Pancreas (tissue), 10 donors: ENCODE measurements at regions not wholly inside any gene's neighbourhood (a gene's known extent, or its start where the extent isn't known, plus 50 kb on each side); places are given as distances from the start of the nearest gene placed in this dataset.

Experiments used
- ATAC-seq, 4 donors: fragments of 200-7000 bp; cut with Tn5 transposase; one replicate each; pipeline versions ENCODE4 v1.8.0 to v1.9.1; 2020; ENCODE audit warnings: mild to moderate bottlenecking in 4 of 4, moderate library complexity in 4 of 4
- DNase-seq, 6 donors: peaks; one replicate each; pipeline ENCODE4 v3.0.0-alpha.2; 2020
- FAIRE-seq: peaks from 2 replicates; lab custom pipeline; 2012; peaks lifted over from hg19 to GRCh38; lab: Jason Lieb, UNC
- H3K27ac ChIP-seq, 4 donors: fragments of 200-600 bp; sonication (generic); 1 replicate in 3 of 4; 2 replicates in 1 of 4; pipeline versions ENCODE4 v1.5.0 to v1.8.0; 2020
- H3K27me3 ChIP-seq, 4 donors: fragments of 200-600 bp; one replicate each; pipeline ENCODE4 v1.8.0; 2021
- H3K36me3 ChIP-seq, 3 donors: fragments of 200-600 bp; sonication (generic) in 1 of 3; one replicate each; pipeline versions ENCODE4 v1.5.0 to v1.8.0; 2020 to 2021
- H3K4me1 ChIP-seq, 3 donors: fragments of 200-600 bp; one replicate each; pipeline ENCODE4 v1.8.0; 2021
- H3K4me3 ChIP-seq, 4 donors: fragments of 200-600 bp; sonication (generic) in 2 of 4; one replicate each; pipeline versions ENCODE4 v1.5.0 to v1.8.0; 2020 to 2021
- H3K9me3 ChIP-seq, 4 donors: fragments of 200-600 bp; one replicate each; pipeline ENCODE4 v1.8.0; 2021
- WGBS, 2 donors: extraction: QIAGEN DNeasy Blood & Tissue Kit; methylation state at CpG; one replicate each; pipeline ENCODE4 v1.1.7; 2013; 5-methylcytosine and 5-hydroxymethylcytosine counted together
- intact Hi-C, 3 donors: fragments of 100-400 bp; cut with DNase I; formaldehyde crosslinking; loops; one replicate each; pipeline versions ENCODE4 v1.11.1 to v1.14.2; 2022
- TF ChIP-seq, protein P1 (sequence below), 4 donors: fragments of 200-600 bp; sonication (generic) in 3 of 4; IDR thresholded peaks; one replicate each; pipeline versions ENCODE4 v1.5.0 to v1.8.0; 2021; ENCODE audit warnings: antibody characterized with exemption in 4 of 4
- donor health status: healthy with polysubstance abuse.
- donor health status: DM: no; HTN: no; CAD: no; lungs with moderate emphysema.
- donor health status: DM: no; HTN: no; CAD: no.
- donor health status: control.
- donor health status: control.
- donor health status: Bipolar disorder and iron deficiency.
- donor health status: DM: yes; HTN: yes; CAD: no.
- donor health status: DM: no; HTN: no; CAD: no.
- donor health status: DM: no; HTN: no; CAD: no.
- donor health status: DM: yes; HTN: yes; CAD: no.

DNA sequence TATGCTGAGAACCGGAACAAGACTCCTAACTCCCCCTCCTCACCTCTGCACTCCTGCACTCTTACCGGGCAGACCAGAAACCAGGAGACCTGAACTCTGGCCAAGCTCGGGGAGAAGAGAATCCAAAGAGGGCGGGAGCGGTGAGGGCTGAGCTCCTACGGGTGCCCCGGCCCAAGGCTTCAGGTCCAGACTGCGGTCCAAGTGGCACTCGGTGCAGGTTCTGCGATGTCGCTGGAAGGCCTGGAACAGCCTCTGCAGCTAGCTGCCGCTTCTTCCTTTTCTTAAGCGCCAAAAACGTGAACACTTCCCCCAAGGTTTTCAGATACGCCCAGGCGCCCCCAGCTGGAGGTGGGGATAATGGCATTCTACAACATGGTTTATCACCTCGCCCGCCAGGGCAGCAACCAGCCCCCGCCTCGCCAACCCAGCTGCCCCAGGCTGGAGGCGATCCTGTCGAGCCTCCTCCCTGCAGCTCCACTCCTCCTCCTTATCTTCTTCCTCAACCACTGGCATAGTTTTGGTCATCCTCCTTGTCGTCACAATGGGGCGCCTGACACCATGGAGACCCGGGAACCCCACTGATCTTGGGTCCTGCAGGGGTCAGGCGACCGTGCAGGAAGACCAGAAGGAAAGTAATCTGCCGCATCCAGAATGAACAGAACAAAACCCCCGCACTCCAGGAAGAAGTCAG, 1735.9 kb downstream of the TP53TG3F start:
- intact Hi-C loops = no loop called here
- TF ChIP-seq, protein P1, sequence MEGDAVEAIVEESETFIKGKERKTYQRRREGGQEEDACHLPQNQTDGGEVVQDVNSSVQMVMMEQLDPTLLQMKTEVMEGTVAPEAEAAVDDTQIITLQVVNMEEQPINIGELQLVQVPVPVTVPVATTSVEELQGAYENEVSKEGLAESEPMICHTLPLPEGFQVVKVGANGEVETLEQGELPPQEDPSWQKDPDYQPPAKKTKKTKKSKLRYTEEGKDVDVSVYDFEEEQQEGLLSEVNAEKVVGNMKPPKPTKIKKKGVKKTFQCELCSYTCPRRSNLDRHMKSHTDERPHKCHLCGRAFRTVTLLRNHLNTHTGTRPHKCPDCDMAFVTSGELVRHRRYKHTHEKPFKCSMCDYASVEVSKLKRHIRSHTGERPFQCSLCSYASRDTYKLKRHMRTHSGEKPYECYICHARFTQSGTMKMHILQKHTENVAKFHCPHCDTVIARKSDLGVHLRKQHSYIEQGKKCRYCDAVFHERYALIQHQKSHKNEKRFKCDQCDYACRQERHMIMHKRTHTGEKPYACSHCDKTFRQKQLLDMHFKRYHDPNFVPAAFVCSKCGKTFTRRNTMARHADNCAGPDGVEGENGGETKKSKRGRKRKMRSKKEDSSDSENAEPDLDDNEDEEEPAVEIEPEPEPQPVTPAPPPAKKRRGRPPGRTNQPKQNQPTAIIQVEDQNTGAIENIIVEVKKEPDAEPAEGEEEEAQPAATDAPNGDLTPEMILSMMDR (IDR thresholded peaks at IDR 0.05) = no peak
- H3K27me3 ChIP-seq = no peaks in the 10 kb centered on the region
- DNase-seq = peak in 1 of 6 donors; percentile 31
- 60 to 72% methylated on average over 29 of the region's 29 CpGs for WGBS, 2 donors
- no peak overlapping the region for H3K27ac ChIP-seq
- H3K4me3 ChIP-seq = no peak overlapping the region
- no peaks in the 10 kb centered on the region for H3K9me3 ChIP-seq
- H3K36me3 ChIP-seq = no peaks in the 10 kb centered on the region
- ATAC-seq = no peak
- FAIRE-seq = no peak
- no peaks in the 10 kb centered on the region for H3K4me1 ChIP-seq

DNA sequence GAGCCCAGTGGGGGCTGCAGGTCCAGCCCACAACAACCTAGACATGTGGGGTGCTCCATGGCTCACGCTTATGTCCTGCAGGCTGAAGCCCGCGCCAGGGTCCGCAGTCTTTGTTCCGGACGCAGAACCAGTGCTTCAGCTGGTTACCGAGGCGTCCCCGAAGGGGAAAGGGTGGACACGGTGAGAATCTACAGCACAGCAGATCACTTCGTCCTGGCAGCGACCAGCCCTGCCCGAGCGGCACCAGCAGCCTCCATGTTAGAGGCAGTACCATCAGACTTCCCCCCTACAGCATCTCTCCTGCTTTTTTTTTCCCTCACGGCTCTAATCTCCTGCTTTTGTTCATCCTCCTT, 1736.4 kb downstream of the TP53TG3F start:
- Histone ChIP-seq H3K36me3 (no peaks in the 10 kb centered on the region), H3K4me3 (no peak overlapping the region), H3K27me3 (no peaks in the 10 kb centered on the region), H3K27ac (no peak overlapping the region), H3K9me3 (no peaks in the 10 kb centered on the region), H3K4me1 (no peaks in the 10 kb centered on the region)
- ATAC-seq (no peak), FAIRE-seq (no peak), DNase-seq (peak in 1 of 6 donors; percentile 35)
- TF ChIP-seq, protein P1 (IDR thresholded peaks at IDR 0.05) = no peak
- intact Hi-C loops = no loop called here
- WGBS, 2 donors = 72 to 77% methylated on average over 15 of the region's 15 CpGs

DNA sequence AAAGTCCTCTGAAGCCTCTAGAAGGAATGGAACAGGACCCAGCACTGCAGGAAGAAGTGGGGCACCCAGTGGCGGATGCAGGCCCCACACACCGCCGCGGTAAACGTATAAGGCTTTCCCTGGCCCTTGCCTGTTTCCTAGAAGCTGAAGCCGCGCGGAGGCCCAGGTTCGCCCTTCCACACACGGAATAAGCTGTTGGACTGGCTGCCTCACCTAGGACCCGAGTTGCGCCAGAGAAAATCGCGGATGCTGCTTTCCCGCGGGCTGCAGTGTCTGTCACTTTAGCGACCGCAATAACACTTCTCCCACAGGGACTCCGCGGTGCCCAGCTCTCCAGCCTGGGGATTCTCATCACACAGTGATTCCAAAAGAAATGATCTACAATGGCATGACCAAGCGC, 1736.9 kb downstream of the TP53TG3F start:
- no peaks in the 10 kb centered on the region for H3K27me3 ChIP-seq
- peak in 1 of 6 donors; percentile 31 for DNase-seq
- H3K27ac ChIP-seq = no peak overlapping the region
- TF ChIP-seq, protein P1 (IDR thresholded peaks at IDR 0.05) = no peak
- no peak for ATAC-seq
- FAIRE-seq = no peak
- H3K9me3 ChIP-seq = no peaks in the 10 kb centered on the region
- H3K36me3 ChIP-seq = no peaks in the 10 kb centered on the region
- no peak overlapping the region for H3K4me3 ChIP-seq
- 68 to 73% methylated on average over 20 to 21 of the region's 21 CpGs for WGBS, 2 donors
- intact Hi-C loops = no loop called here
- no peaks in the 10 kb centered on the region for H3K4me1 ChIP-seq

DNA sequence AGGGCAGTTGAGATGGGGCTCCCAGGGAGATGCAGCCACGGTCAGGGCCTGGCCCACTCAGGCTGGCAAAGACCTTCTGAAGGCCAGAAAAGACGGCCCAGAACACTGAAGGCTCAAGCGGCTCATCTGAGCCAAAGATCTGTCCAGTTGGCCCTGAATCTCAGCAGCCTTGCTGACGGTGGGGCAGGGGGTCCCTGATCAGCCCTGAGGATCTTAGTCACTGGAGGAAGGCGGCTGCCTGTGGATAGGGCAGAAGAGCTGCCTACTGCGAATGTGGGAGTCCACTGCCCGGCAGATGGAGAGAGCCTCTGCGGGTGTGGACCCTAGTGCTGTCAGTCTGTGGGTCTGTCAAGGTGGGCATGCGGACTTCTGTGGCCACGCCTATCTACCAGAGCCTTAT, 1738.2 kb downstream of the TP53TG3F start:
- ATAC-seq (no peak), DNase-seq (peak in 1 of 6 donors; percentile 25), FAIRE-seq (no peak)
- Histone ChIP-seq H3K9me3 (no peaks in the 10 kb centered on the region), H3K4me3 (no peak overlapping the region), H3K27ac (no peak overlapping the region), H3K4me1 (no peaks in the 10 kb centered on the region), H3K27me3 (no peaks in the 10 kb centered on the region), H3K36me3 (no peaks in the 10 kb centered on the region)
- WGBS, 2 donors = 51 to 57% methylated on average over 10 of the region's 10 CpGs
- intact Hi-C loops = no loop called here
- TF ChIP-seq, protein P1 (IDR thresholded peaks at IDR 0.05) = no peak
